SJSA1 (cell line): ENCODE measurements at regions not wholly inside any gene's neighbourhood (a gene's known extent, or its start where the extent isn't known, plus 50 kb on each side); places are given as distances from the start of the nearest gene placed in this dataset.
"Not testable (repeated sequence)": the region's sequence is repeated elsewhere in the genome, so short reads cannot be mapped to it uniquely, and the experiment has no call there.

Experiments
- DNase-seq, 2 experiments: peaks; one replicate each; pipeline ENCODE4 v3.0.0-alpha.2; 2015 to 2020; ENCODE audit warnings: low spot score in 2 of 2, low read depth in 1 of 2
- H3K27ac ChIP-seq: fragments of 250-450 bp; sonication (Bioruptor Pico); 2 replicates; pipeline ENCODE4 v1.5.1; 2020; ENCODE audit warnings: mild to moderate bottlenecking, moderate library complexity
- H3K27me3 ChIP-seq: fragments of 250-450 bp; sonication (Bioruptor Pico); replicated peaks from 2 replicates; pipeline ENCODE4 v1.5.1; 2020; ENCODE audit warnings: mild to moderate bottlenecking, moderate library complexity
- H3K36me3 ChIP-seq: fragments of 250-450 bp; sonication (Bioruptor Pico); 2 replicates; pipeline ENCODE4 v1.5.1; 2020; ENCODE audit warnings: mild to moderate bottlenecking
- H3K4me1 ChIP-seq: fragments of 250-450 bp; sonication (Bioruptor Pico); replicated peaks from 2 replicates; pipeline ENCODE4 v1.6.1; 2021; ENCODE audit warnings: mild to moderate bottlenecking
- H3K4me3 ChIP-seq: fragments of 250-450 bp; sonication (Bioruptor Pico); 2 replicates; pipeline ENCODE4 v1.5.1; 2020; ENCODE audit warnings: mild to moderate bottlenecking
- H3K9me3 ChIP-seq: fragments of 250-450 bp; sonication (Bioruptor Pico); replicated peaks from 2 replicates; pipeline ENCODE4 v1.5.1; 2020; ENCODE audit warnings: mild to moderate bottlenecking

DNA sequence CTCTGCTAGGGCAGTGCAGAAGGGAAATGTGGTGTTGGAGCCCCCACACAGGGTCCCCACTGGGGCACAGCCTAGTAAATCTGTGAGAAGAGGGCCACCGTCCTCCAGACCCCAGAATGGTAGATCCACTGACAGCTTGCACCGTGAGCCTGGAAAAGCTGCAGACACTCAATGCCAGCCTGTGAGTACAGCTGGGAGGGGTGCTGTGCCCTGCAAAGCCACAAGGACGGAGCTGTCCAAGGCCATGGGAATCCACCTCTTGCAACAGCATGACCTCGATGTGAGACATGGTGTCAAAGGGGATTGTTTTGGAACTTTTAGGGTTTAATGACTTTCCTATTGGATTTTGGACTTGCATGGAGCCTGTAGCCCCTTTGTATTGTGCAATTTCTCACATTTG, 220.8 kb upstream of the BRINP3 start:
- H3K36me3 ChIP-seq, H3K4me1 ChIP-seq, H3K4me3 ChIP-seq, H3K27me3 ChIP-seq, DNase-seq, H3K9me3 ChIP-seq, H3K27ac ChIP-seq: not testable (repeated sequence)

DNA sequence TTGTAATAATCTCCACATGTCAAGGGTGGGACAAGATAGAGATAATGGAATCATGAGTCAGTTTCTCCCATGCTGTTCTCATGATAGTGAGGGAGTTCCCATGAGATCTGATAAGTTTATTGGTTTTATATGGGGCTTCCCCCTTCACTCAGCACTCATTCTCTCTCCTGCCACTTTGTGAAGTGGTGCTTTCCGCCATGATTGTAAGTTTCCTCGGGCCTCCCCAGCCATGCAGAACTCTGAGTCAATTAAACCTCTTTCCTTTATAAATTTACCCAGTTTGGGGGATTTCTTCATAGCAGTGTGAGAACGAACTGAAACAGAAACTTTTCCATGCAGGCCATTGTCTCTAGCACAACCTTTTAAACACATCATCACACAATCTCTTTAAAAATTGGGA, 221.5 kb upstream of the BRINP3 start:
- Histone ChIP-seq H3K4me1 (no peaks in the 10 kb centered on the region), H3K9me3 (no peaks in the 10 kb centered on the region), H3K4me3 (no peak overlapping the region), H3K27ac (no peak overlapping the region), H3K36me3 (no peaks in the 10 kb centered on the region), H3K27me3 (no peaks in the 10 kb centered on the region)
- no peak for DNase-seq

DNA sequence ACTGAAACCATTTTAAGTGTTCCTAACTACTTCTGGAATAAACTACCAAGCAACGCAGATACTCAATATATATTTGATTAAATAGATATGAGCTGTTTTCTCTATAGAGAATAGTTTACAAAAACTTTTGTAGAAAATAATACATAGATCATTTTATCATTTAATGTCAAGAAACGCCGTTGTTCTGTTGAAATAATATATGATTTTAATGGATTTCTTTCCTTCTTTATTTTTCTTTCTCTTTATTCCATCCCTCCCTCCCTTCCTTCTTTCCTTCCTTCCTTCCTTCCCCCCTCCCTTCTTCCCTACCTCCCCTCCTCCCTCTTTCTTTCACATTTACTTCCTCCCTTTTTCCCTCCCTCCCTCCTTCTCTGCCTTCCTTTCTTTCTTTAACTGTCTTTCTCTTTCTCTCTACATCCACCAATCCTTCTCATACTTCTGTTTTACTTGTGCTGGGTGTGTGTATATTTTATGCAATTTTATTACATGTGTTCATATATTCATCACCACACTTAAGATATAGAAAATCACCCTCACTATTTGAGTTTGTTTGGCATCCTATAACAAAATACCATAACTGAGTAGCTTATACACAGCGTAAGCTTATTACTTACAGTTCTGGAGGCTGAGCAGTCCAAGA, 230.9 kb upstream of the BRINP3 start:
- Histone ChIP-seq H3K36me3 (no peaks in the 10 kb centered on the region), H3K4me1 (no peaks in the 10 kb centered on the region), H3K27ac (no peak overlapping the region), H3K4me3 (no peak overlapping the region), H3K27me3 (no peaks in the 10 kb centered on the region), H3K9me3 (no peaks in the 10 kb centered on the region; the same call in 1 of the 2 replicates)
- no peak for DNase-seq

DNA sequence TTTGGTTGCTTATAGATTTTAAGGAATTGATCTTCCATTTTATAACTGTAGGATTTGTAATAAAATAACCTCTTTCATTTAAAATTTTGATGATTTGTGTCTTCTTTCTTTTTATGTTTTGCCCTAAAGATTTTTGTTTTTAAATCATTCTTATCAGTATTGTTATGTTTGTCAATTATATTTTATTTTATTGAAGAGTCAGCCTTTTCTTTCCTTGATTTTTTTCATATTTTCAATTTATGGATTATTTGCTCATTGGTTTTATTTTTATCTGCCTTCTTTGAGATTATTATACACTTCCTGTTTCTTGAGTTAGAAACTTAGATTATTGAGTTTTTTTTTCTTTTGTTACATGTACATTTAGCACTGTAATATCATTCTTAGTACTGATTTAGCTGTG, 233.4 kb upstream of the BRINP3 start:
- no peaks in the 10 kb centered on the region for H3K36me3 ChIP-seq

DNA sequence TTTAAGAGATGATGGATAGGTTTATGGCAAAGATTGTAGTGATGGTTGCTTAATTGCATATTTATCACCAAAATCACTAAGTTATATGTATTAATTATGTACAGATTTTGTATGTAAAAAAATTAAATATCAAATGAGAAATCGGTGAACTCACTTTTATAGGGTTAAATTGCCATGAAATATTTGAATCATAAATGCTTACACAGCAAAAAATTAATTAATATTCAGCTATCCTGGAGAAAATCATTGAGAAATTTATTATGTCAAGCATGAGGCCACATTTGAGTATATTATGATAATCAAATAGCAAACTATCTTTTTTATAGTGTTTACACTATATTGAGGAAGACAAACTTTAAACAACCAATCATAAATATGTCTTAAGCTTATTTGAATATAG, 239.4 kb upstream of the BRINP3 start:
- Histone ChIP-seq H3K36me3 (no peaks in the 10 kb centered on the region), H3K9me3 (no peaks in the 10 kb centered on the region), H3K4me1 (no peaks in the 10 kb centered on the region), H3K4me3 (no peak overlapping the region), H3K27me3 (no peaks in the 10 kb centered on the region), H3K27ac (no peak overlapping the region)
- no peak for DNase-seq

More for the DNA sequence above, 233.4 kb upstream of the BRINP3 start:
- Histone ChIP-seq H3K4me1 (no peaks in the 10 kb centered on the region), H3K4me3 (no peak overlapping the region), H3K27ac (no peak overlapping the region), H3K27me3 (no peaks in the 10 kb centered on the region), H3K9me3 (no peaks in the 10 kb centered on the region; the same call in 1 of the 2 replicates)
- DNase-seq, result no peak

DNA sequence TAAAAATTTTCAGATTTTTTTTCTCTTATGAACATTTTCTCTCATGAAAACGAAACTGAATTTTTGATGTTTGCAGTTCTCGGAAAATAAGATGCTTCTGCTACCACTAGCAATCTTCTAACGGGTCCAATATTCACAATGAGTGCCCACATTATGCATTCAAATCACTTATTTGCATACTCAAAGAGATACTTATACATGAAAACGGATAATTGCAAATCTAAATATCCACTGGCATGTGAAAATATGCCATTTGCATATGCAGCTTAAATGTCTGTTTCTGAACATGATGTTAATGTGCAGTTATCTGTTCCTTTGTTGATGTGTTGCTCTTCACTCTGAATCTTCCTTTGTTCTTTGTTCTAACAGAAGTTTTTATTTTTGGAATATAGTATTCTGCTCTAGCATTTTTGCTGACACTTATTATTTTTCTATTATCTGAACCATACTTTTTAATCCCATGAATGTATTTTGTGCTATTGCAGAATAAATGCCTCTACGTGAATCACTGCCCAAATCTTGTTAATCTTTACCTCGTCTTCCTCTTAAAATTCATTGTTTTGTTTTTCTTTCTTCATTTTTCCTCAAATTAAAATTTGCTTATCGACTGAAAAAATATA, 259.4 kb upstream of the BRINP3 start:
- no peak overlapping the region for H3K4me3 ChIP-seq
- H3K27me3 ChIP-seq, result no peaks in the 10 kb centered on the region
- H3K27ac ChIP-seq, result no peak overlapping the region
- no peaks in the 10 kb centered on the region; the same call in 1 of the 2 replicates for H3K9me3 ChIP-seq
- no peaks in the 10 kb centered on the region for H3K4me1 ChIP-seq
- DNase-seq, result no peak
- no peaks in the 10 kb centered on the region for H3K36me3 ChIP-seq

DNA sequence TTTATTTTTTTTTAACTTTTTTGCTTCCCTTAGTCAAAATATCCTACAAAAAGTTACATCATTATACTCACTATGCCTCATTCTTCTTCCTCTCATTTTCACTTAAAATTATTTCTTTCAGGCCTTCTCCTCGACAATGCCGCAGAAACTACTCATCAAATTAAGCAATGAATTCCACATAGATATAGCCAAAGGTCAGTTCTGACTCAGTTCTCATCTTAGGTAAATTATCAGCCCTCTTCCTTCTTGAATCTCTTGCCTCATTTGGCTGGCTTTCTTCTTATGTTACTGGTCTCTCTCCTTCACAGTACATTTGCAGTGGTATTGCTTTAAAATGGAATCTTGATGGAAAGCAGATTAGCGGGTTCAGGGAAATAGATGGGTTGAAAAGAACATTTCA, 260.7 kb upstream of the BRINP3 start:
- H3K4me3 ChIP-seq, result no peak overlapping the region
- no peaks in the 10 kb centered on the region for H3K27me3 ChIP-seq
- H3K4me1 ChIP-seq, result no peaks in the 10 kb centered on the region
- no peak overlapping the region for H3K27ac ChIP-seq
- DNase-seq, result no peak
- no peaks in the 10 kb centered on the region for H3K36me3 ChIP-seq
- H3K9me3 ChIP-seq, result no peaks in the 10 kb centered on the region; the same call in 1 of the 2 replicates

DNA sequence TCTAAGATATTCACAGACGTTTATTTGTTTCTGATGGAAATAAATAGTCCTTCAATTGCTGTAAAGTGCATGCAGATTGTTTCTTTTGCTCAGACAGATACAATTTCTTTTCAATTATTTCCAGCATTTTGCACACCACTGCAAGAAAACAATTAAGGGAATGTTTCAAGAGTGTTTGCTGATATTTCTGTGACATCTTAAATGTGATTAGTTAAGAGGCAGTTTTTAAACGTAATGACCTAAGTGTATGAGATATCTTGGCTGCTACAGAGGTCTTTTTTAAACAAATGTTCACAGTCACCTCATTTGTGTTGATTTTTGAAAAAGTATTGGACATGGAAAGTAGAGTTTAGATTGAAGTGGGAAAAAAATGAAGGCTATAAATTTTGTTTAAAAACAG, 262.3 kb upstream of the BRINP3 start:
- Histone ChIP-seq H3K27me3 (no peaks in the 10 kb centered on the region), H3K27ac (no peak overlapping the region), H3K4me3 (no peak overlapping the region), H3K9me3 (no peaks in the 10 kb centered on the region; the same call in 1 of the 2 replicates), H3K36me3 (no peaks in the 10 kb centered on the region), H3K4me1 (no peaks in the 10 kb centered on the region)
- no peak for DNase-seq

DNA sequence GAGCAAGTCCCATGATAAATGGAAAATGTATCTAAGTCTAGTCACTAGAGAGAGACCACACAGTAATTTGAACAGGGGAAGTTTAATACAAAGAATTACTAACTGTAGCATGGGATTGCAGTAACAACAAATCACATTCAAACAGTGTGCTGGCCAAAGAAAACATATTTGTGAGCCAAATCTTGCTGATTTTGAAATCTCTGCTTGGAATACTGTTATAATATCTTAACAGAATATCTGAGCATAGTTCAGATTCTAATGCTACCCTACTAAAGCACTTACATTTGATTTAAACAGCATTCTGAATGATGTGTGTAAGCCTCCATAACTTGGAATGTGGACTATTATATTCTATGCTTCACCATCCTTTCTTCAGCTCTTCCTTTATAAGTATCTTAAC, 270.0 kb upstream of the BRINP3 start:
- no peak overlapping the region for H3K4me3 ChIP-seq
- no peaks in the 10 kb centered on the region for H3K4me1 ChIP-seq
- H3K9me3 ChIP-seq, result peaks cover 3% of the 10 kb centered on the region; the same call in 1 of the 2 replicates
- H3K36me3 ChIP-seq, result no peaks in the 10 kb centered on the region
- no peak overlapping the region for H3K27ac ChIP-seq
- DNase-seq, result no peak
- no peaks in the 10 kb centered on the region for H3K27me3 ChIP-seq

DNA sequence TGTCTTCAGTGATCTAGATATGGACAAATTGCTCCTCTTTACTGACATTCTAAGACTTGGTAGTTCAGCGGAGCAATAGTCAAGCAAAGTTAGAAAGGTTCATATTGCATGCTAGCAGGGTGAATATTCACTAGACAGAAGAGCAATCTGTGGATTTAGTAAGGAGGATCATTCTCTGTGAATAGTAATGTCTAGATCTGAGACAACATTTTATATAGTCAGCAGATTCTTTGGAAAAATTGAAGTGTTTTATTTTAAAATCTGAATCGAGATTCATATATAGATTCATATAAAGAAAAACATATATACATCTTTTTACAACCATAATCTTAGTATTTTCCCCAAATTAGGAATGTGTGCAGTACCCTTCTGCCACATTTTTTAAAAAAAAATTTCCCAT, 274.5 kb upstream of the BRINP3 start:
- no peak for DNase-seq
- Histone ChIP-seq H3K4me1 (no peaks in the 10 kb centered on the region), H3K27ac (no peak overlapping the region), H3K4me3 (no peak overlapping the region), H3K9me3 (no peaks in the 10 kb centered on the region), H3K36me3 (no peaks in the 10 kb centered on the region), H3K27me3 (no peaks in the 10 kb centered on the region)

DNA sequence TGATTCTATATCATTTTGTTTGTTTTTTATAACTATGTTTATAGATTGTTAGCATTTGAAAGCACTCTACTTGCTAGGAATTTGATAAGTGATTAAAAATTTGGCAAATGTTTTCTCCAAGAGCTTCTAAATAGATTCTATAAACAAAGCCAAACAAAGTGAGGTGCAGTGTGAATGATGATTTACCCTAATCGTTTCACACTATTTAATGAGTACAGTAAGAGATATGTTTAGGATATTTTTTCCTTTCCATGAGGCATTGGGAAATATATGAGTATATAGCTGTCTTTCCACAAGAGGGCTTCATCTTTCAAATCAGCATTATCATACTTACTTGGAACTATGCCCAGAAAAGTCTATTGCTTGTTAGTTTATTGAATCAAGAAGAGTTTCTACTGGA, 277.0 kb upstream of the BRINP3 start:
- Histone ChIP-seq H3K27me3 (no peaks in the 10 kb centered on the region), H3K36me3 (no peaks in the 10 kb centered on the region), H3K27ac (no peak overlapping the region), H3K4me3 (no peak overlapping the region), H3K9me3 (no peaks in the 10 kb centered on the region), H3K4me1 (no peaks in the 10 kb centered on the region)
- no peak for DNase-seq

DNA sequence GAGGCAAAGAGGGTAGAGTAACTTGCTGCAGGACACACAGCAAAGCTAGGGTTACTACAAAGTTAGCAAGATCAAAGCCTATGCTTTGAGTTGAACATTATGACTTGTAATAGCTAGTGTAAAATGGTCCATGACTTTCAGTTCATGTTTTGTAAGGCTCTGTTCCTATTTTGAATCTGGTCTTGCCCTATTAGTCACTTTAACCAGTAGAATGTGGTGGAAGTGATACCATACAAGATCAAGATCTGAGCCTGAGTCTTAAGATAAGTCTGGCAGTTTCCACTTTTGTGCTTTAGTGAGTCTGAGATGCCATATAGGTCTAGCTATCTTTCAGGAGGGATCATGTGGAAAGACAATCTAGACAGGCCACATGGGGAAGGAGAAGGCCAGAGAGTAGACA, 282.1 kb upstream of the BRINP3 start:
- no peaks in the 10 kb centered on the region for H3K4me1 ChIP-seq
- H3K36me3 ChIP-seq, result no peaks in the 10 kb centered on the region
- no peak for DNase-seq
- no peak overlapping the region for H3K4me3 ChIP-seq
- H3K27ac ChIP-seq, result no peak overlapping the region
- H3K9me3 ChIP-seq, result 0 out of 2 replicates have a peak, but pooled peaks cover 2% of the 10 kb centered on the region
- H3K27me3 ChIP-seq, result no peaks in the 10 kb centered on the region

DNA sequence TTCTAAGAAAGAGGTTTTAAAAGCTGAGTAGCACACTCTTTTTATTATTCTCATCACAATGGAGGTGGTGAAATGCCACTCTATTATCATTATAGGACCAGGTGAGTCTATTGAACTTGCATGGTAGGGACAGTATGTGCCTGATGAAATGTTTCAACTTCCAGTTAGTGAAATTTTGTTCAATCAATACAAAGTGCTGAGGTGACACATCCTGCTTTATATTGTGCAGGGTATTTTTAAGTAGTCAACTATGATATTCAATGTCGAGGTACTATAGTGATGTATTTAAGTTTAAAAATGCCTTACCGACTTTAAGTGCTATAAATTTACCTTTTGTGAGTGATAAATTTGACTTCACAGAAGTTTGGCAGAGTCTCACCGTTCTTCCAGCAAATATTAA, 284.7 kb upstream of the BRINP3 start:
- H3K9me3 ChIP-seq, result 0 out of 2 replicates have a peak, but pooled peaks cover 2% of the 10 kb centered on the region

DNA sequence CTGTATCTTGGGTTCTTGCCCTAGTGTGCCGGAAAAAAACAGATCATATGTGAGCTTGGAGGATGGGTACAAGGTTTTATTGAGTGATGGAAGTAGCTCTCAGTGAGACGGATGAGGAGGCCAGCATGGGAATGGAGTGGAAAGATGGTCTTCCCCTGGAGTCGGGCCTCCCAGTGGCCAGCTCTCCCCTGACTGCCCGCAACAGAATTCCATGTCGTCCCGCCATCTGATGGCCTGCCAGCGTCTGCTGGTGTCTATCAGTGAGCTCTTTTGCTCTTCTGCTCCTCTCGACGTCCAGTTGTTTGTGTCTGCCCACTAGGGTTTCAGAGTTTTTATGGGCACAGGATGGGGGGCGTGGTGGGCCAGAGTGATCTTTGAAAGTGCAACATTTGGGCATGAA, 315.2 kb upstream of the BRINP3 start:
- H3K4me3 ChIP-seq, result no peak overlapping the region
- H3K27ac ChIP-seq, result no peak overlapping the region
- DNase-seq, result no peak
- no peaks in the 10 kb centered on the region for H3K4me1 ChIP-seq
- H3K27me3 ChIP-seq, result no peaks in the 10 kb centered on the region
- no peaks in the 10 kb centered on the region for H3K9me3 ChIP-seq
- no peaks in the 10 kb centered on the region for H3K36me3 ChIP-seq

More for the DNA sequence above, 284.7 kb upstream of the BRINP3 start:
- Histone ChIP-seq H3K4me1 (no peaks in the 10 kb centered on the region), H3K4me3 (no peak overlapping the region), H3K27ac (no peak overlapping the region), H3K36me3 (no peaks in the 10 kb centered on the region), H3K27me3 (no peaks in the 10 kb centered on the region)
- DNase-seq, result no peak

DNA sequence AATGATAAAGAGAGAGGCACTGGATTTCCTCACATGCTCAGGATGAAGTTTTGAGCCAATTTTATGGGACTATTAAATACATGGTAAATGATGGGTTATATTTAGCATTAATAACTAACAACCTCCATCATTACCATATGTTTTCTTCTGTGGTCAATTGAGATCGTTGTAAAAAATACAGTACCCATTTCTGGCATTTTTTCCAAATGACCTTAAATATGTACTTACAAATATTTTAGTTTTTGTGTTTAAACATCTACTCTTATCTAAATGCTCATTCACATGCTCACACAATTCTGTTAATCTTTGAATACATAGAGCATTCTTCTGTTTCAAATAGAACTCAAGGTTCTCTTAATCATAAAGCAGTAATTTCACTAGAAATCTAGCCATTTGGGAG, 330.0 kb upstream of the BRINP3 start:
- no peak overlapping the region for H3K27ac ChIP-seq
- H3K4me3 ChIP-seq, result no peak overlapping the region
- H3K4me1 ChIP-seq, result no peaks in the 10 kb centered on the region
- H3K27me3 ChIP-seq, result no peaks in the 10 kb centered on the region
- H3K9me3 ChIP-seq, result no peaks in the 10 kb centered on the region; the same call in 1 of the 2 replicates
- no peak for DNase-seq
- no peaks in the 10 kb centered on the region for H3K36me3 ChIP-seq
